ENCODE measurements at regions not wholly inside any gene's neighbourhood (a gene's known extent, or its start where the extent isn't known, plus 50 kb on each side); places are given as distances from the start of the nearest gene placed in this dataset.
"Not testable (repeated sequence)": the region's sequence is repeated elsewhere in the genome, so short reads cannot be mapped to it uniquely, and the experiment has no call there.

DNA sequence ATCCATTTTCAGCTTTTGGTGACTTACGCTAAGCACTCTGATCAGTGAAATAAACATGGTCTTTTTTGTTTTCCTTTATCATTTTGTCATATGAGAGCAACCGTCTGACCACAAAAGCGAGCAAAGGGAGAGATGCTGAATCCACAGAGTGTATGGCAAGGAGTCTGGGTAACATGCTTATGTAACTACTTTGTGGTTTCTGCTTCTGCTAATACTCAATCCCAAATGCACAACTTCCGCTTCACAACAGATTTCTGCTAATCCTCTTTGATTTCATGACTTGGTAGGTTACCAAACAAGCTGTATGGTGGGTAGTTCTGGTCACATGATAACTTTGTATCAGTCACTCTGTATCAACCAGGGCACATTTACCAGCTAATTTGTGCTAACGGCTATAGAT, 908.4 kb upstream of the CRIM1 start:
- no TSS peak for BruUV-seq (replicated peaks)
- H3K36me3 ChIP-seq (ENCODE audit: insufficient read depth, low read length): no peaks in the 10 kb centered on the region
- H3K4me1 ChIP-seq (ENCODE audit: insufficient read depth, low read length, poor library complexity, severe bottlenecking): no peaks in the 10 kb centered on the region
- CTCF ChIA-PET (ENCODE audit: unreplicated experiment): no interaction called here
- no peaks in the 10 kb centered on the region for H3K9me3 ChIP-seq (ENCODE audit: low read length)
- intact Hi-C loops (cut with micrococcal nuclease; ENCODE audit: unreplicated experiment): no loop called here
- H3K79me2 ChIP-seq (ENCODE audit: insufficient read depth, low read depth, low read length): no peaks in the 10 kb centered on the region
- H3K27ac ChIP-seq (ENCODE audit: low read depth, low read length, poor library complexity, severe bottlenecking): no peak overlapping the region
- H3K9me2 ChIP-seq (ENCODE audit: insufficient read depth, low read length): 0 out of 2 replicates have a peak, but pooled peaks cover 3% of the 10 kb centered on the region
- no peak overlapping the region for H3K4me3 ChIP-seq (ENCODE audit: low read depth, low read length, poor library complexity, severe bottlenecking)
- H2AFZ ChIP-seq (ENCODE audit: low read length): no peak overlapping the region
- DNase-seq (ENCODE audit: low spot score): no peak
- no peak for TF ChIP-seq EZH2phosphoT487 (IDR thresholded peaks at IDR 0.05; ENCODE audit: borderline replicate concordance, low read depth, low read length)
- TF ChIP-seq, protein P1, sequence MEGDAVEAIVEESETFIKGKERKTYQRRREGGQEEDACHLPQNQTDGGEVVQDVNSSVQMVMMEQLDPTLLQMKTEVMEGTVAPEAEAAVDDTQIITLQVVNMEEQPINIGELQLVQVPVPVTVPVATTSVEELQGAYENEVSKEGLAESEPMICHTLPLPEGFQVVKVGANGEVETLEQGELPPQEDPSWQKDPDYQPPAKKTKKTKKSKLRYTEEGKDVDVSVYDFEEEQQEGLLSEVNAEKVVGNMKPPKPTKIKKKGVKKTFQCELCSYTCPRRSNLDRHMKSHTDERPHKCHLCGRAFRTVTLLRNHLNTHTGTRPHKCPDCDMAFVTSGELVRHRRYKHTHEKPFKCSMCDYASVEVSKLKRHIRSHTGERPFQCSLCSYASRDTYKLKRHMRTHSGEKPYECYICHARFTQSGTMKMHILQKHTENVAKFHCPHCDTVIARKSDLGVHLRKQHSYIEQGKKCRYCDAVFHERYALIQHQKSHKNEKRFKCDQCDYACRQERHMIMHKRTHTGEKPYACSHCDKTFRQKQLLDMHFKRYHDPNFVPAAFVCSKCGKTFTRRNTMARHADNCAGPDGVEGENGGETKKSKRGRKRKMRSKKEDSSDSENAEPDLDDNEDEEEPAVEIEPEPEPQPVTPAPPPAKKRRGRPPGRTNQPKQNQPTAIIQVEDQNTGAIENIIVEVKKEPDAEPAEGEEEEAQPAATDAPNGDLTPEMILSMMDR (conservative IDR thresholded peaks at IDR 0.05; ENCODE audit: low read length): no peak
- no peaks in the 10 kb centered on the region for H4K20me1 ChIP-seq (ENCODE audit: insufficient read depth, low read length)
- no peak overlapping the region for H3K4me2 ChIP-seq (ENCODE audit: low read length)
- POLR2A ChIA-PET: no interaction called here

DNA sequence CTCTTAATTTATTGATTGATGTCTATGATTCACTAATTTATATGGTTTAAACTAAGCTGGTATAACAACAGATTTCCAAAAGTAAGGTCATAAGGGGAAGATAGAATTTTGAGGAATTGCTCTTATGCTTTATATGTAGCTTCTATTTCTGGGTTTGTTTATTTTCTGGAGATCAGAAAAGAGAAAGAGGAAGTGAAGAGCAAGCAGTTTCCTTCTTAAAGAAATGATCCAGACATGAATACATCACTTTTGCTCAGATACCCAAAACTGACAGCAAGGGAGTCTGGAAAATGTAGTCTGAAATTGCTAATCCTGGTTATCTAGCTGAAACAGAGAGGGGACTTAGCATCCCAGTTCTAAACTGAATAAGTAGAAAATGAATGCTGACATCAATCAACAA, 912.5 kb upstream of the CRIM1 start:
- ChIA-PET CTCF (ENCODE audit: unreplicated experiment) (no interaction called here), POLR2A (interaction anchor here (1.5 kb wide), 1 partner anchor 10 kb away, joined by 3 read pairs; no protein-coding TSS in a partner anchor)
- intact Hi-C loops (cut with micrococcal nuclease; ENCODE audit: unreplicated experiment): no loop called here
- Histone ChIP-seq H2AFZ (ENCODE audit: low read length) (no peak overlapping the region), H3K9me2 (ENCODE audit: insufficient read depth, low read length) (no peaks in the 10 kb centered on the region), H3K9me3 (ENCODE audit: low read length) (no peaks in the 10 kb centered on the region), H3K4me3 (ENCODE audit: low read depth, low read length, poor library complexity, severe bottlenecking) (no peak overlapping the region), H3K27ac (ENCODE audit: low read depth, low read length, poor library complexity, severe bottlenecking) (no peak overlapping the region), H3K4me1 (ENCODE audit: insufficient read depth, low read length, poor library complexity, severe bottlenecking) (no peaks in the 10 kb centered on the region), H3K36me3 (ENCODE audit: insufficient read depth, low read length) (no peaks in the 10 kb centered on the region), H3K4me2 (ENCODE audit: low read length) (no peak overlapping the region), H3K79me2 (ENCODE audit: insufficient read depth, low read depth, low read length) (no peaks in the 10 kb centered on the region), H4K20me1 (ENCODE audit: insufficient read depth, low read length) (no peaks in the 10 kb centered on the region)
- TF ChIP-seq EZH2phosphoT487 (IDR thresholded peaks at IDR 0.05; ENCODE audit: borderline replicate concordance, low read depth, low read length): no peak
- TF ChIP-seq, protein P1 (conservative IDR thresholded peaks at IDR 0.05; ENCODE audit: low read length): no peak
- BruUV-seq (replicated peaks): no TSS peak
- DNase-seq (ENCODE audit: low spot score): no peak

DNA sequence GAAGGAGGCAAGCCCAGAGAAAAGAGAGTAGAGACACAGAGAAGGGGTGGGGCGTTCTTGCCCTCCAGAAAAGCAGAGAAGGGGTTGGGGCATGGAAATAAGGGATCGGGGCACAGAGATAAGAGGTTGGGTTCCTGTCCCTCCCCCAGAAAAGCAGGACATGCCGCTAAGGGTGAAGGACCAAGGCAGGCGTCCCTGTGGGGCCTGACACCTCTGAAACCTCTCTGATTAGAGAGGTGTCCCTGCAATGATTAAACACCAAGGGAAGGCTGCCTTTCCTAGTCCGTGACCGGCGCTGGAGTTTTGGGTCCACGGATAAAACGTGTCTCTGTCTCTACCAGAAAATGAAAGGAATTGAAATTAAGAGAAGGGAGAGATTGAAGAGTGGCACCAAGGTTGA, 914.0 kb upstream of the CRIM1 start:
- CTCF ChIA-PET (ENCODE audit: unreplicated experiment); H2AFZ ChIP-seq (ENCODE audit: low read length); H3K4me1 ChIP-seq (ENCODE audit: insufficient read depth, low read length, poor library complexity, severe bottlenecking); DNase-seq (ENCODE audit: low spot score); H3K4me3 ChIP-seq (ENCODE audit: low read depth, low read length, poor library complexity, severe bottlenecking); H3K36me3 ChIP-seq (ENCODE audit: insufficient read depth, low read length); H3K27ac ChIP-seq (ENCODE audit: low read depth, low read length, poor library complexity, severe bottlenecking); H3K9me2 ChIP-seq (ENCODE audit: insufficient read depth, low read length); H4K20me1 ChIP-seq (ENCODE audit: insufficient read depth, low read length); H3K9me3 ChIP-seq (ENCODE audit: low read length); H3K79me2 ChIP-seq (ENCODE audit: insufficient read depth, low read depth, low read length); H3K4me2 ChIP-seq (ENCODE audit: low read length); intact Hi-C loops (cut with micrococcal nuclease; ENCODE audit: unreplicated experiment); BruUV-seq (replicated peaks): not testable (repeated sequence)
- POLR2A ChIA-PET: interaction anchor here (0.6 kb wide), 1 partner anchor 93 kb away, joined by 3 read pairs; no protein-coding TSS in a partner anchor

DNA sequence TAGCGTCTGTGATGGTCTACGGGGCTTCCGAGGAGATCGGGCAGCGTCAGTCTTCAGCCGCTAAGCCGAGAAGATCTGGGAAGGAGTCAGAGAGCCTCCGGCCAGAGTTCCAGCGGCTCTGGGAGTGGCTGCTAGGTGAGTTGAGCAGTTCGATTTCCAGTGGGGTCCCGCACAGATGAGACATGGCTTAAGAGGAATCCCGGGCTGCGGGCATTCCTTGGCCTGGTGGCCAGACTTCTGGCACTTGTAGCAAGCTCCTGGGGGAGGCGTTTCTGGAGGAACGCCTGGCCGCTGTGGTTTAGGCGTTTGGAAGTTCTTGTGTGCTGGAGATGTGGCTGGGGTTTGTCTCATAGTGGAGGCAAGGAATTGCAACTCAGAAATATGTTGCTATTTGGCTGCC, 915.3 kb upstream of the CRIM1 start:
- H3K79me2 ChIP-seq (ENCODE audit: insufficient read depth, low read depth, low read length); H3K4me1 ChIP-seq (ENCODE audit: insufficient read depth, low read length, poor library complexity, severe bottlenecking); CTCF ChIA-PET (ENCODE audit: unreplicated experiment); DNase-seq (ENCODE audit: low spot score); H2AFZ ChIP-seq (ENCODE audit: low read length); H3K4me3 ChIP-seq (ENCODE audit: low read depth, low read length, poor library complexity, severe bottlenecking); BruUV-seq (replicated peaks); H3K4me2 ChIP-seq (ENCODE audit: low read length); H4K20me1 ChIP-seq (ENCODE audit: insufficient read depth, low read length); H3K9me2 ChIP-seq (ENCODE audit: insufficient read depth, low read length); H3K27ac ChIP-seq (ENCODE audit: low read depth, low read length, poor library complexity, severe bottlenecking); intact Hi-C loops (cut with micrococcal nuclease; ENCODE audit: unreplicated experiment); POLR2A ChIA-PET; H3K9me3 ChIP-seq (ENCODE audit: low read length); H3K36me3 ChIP-seq (ENCODE audit: insufficient read depth, low read length): not testable (repeated sequence)

DNA sequence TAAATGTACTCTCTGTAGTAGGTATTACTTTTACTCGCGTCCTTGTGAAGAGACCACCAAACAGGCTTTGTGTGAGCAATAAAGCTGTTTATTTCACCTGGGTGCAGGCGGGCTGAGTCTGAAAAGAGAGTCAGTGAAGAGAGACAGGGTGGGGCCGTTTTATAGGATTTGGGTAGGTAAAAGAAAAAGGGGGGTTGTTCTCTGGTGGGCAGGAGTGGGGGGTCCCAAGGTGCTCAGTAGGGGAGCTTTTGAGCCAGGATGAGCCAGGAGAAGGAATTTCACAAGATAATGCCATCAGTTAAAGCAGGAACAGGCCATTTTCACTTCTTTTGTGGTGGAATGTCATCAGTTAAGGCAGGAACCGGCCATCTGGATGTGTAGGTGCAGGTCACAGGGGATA, 918.7 kb upstream of the CRIM1 start:
- POLR2A ChIA-PET: interaction anchor here (0.9 kb wide), 1 partner anchor 11 kb away, joined by 3 read pairs; no protein-coding TSS in a partner anchor
- H3K9me2 ChIP-seq (ENCODE audit: insufficient read depth, low read length); BruUV-seq (replicated peaks); intact Hi-C loops (cut with micrococcal nuclease; ENCODE audit: unreplicated experiment); H3K36me3 ChIP-seq (ENCODE audit: insufficient read depth, low read length); H2AFZ ChIP-seq (ENCODE audit: low read length); H3K4me2 ChIP-seq (ENCODE audit: low read length); H3K79me2 ChIP-seq (ENCODE audit: insufficient read depth, low read depth, low read length); DNase-seq (ENCODE audit: low spot score); H3K9me3 ChIP-seq (ENCODE audit: low read length); H4K20me1 ChIP-seq (ENCODE audit: insufficient read depth, low read length); H3K4me1 ChIP-seq (ENCODE audit: insufficient read depth, low read length, poor library complexity, severe bottlenecking); H3K4me3 ChIP-seq (ENCODE audit: low read depth, low read length, poor library complexity, severe bottlenecking); CTCF ChIA-PET (ENCODE audit: unreplicated experiment); H3K27ac ChIP-seq (ENCODE audit: low read depth, low read length, poor library complexity, severe bottlenecking): not testable (repeated sequence)

Data from OCI-LY7 (cell line).